ENCODE measurements at regions not wholly inside any gene's neighbourhood (a gene's known extent, or its start where the extent isn't known, plus 50 kb on each side); places are given as distances from the start of the nearest gene placed in this dataset.

GRCh38 chr18:68441241-68441640 is 273.7 kb downstream of the TMX3 start:
- no peak overlapping the region for H3K4me3 ChIP-seq (ENCODE audit: low read length)
- no peaks in the 10 kb centered on the region for H3K27me3 ChIP-seq (ENCODE audit: insufficient read depth, low read length, poor library complexity, severe bottlenecking)
- no peak overlapping the region for H3K27ac ChIP-seq (ENCODE audit: low read depth, low read length)
- H3K9me3 ChIP-seq (ENCODE audit: low read length) = no peaks in the 10 kb centered on the region
- Mint-ChIP-seq H3K9me3 (peaks cover 0 to 7% (median 4%) of the 10 kb centered on the region in 5 donors), H3K36me3 (no peaks in the 10 kb centered on the region), H3K4me1 (peaks cover 0 to 5% (median 0%) of the 10 kb centered on the region in 3 donors), H3K4me3 (no peak overlapping the region), H3K27ac (no peak overlapping the region), H3K27me3 (no peaks in the 10 kb centered on the region)
- ChIA-PET CTCF (no interaction called here), POLR2A (no interaction called here)
- no peaks in the 10 kb centered on the region for H3K36me3 ChIP-seq (ENCODE audit: insufficient read depth, low read length)
- H3K4me1 ChIP-seq (ENCODE audit: insufficient read depth, low read length) = no peaks in the 10 kb centered on the region
- DNase-seq = no peak

- Mint-ChIP-seq H3K36me3 (no peaks in the 10 kb centered on the region), H3K4me3 (no peak overlapping the region), H3K27ac (no peak overlapping the region), H3K27me3 (no peaks in the 10 kb centered on the region), H3K9me3 (peaks cover 0 to 8% (median 4%) of the 10 kb centered on the region in 5 donors), H3K4me1 (peaks cover 0 to 6% (median 0%) of the 10 kb centered on the region in 3 donors)
- Histone ChIP-seq H3K27ac (ENCODE audit: low read depth, low read length) (no peak overlapping the region), H3K4me1 (ENCODE audit: insufficient read depth, low read length) (no peaks in the 10 kb centered on the region), H3K4me3 (ENCODE audit: low read length) (no peak overlapping the region), H3K36me3 (ENCODE audit: insufficient read depth, low read length) (no peaks in the 10 kb centered on the region), H3K27me3 (ENCODE audit: insufficient read depth, low read length, poor library complexity, severe bottlenecking) (no peaks in the 10 kb centered on the region), H3K9me3 (ENCODE audit: low read length) (no peaks in the 10 kb centered on the region)
- CTCF ChIA-PET = no interaction called here
- POLR2A ChIA-PET = no interaction called here
- DNase-seq = no peak
These were observed 274.5 kb downstream of the TMX3 start for GRCh38 chr18:68440433-68440832.

- peaks cover 0 to 6% (median 0%) of the 10 kb centered on the region in 3 donors for H3K4me1 Mint-ChIP-seq
- no peaks in the 10 kb centered on the region for H3K36me3 Mint-ChIP-seq
- Histone ChIP-seq H3K4me1 (ENCODE audit: insufficient read depth, low read length) (no peaks in the 10 kb centered on the region), H3K36me3 (ENCODE audit: insufficient read depth, low read length) (no peaks in the 10 kb centered on the region), H3K27me3 (ENCODE audit: insufficient read depth, low read length, poor library complexity, severe bottlenecking) (no peaks in the 10 kb centered on the region), H3K4me3 (ENCODE audit: low read length) (no peak overlapping the region), H3K27ac (ENCODE audit: low read depth, low read length) (no peak overlapping the region), H3K9me3 (ENCODE audit: low read length) (no peaks in the 10 kb centered on the region)
- H3K4me3 Mint-ChIP-seq = no peak overlapping the region
- no peaks in the 10 kb centered on the region for H3K27me3 Mint-ChIP-seq
- peaks cover 0 to 8% (median 4%) of the 10 kb centered on the region in 5 donors for H3K9me3 Mint-ChIP-seq
- no peak for DNase-seq
- POLR2A ChIA-PET = no interaction called here
- no peak overlapping the region for H3K27ac Mint-ChIP-seq
- CTCF ChIA-PET = no interaction called here
These were observed 275.3 kb downstream of the TMX3 start for GRCh38 chr18:68439642-68440041.

- Histone ChIP-seq H3K9me3 (ENCODE audit: low read length) (no peaks in the 10 kb centered on the region), H3K4me3 (ENCODE audit: low read length) (no peak overlapping the region), H3K27me3 (ENCODE audit: insufficient read depth, low read length, poor library complexity, severe bottlenecking) (no peaks in the 10 kb centered on the region), H3K4me1 (ENCODE audit: insufficient read depth, low read length) (no peaks in the 10 kb centered on the region), H3K36me3 (ENCODE audit: insufficient read depth, low read length) (no peaks in the 10 kb centered on the region), H3K27ac (ENCODE audit: low read depth, low read length) (no peak overlapping the region)
- CTCF ChIA-PET = no interaction called here
- Mint-ChIP-seq H3K9me3 (peaks cover 0 to 10% (median 4%) of the 10 kb centered on the region in 5 donors), H3K4me1 (peaks cover 0 to 6% (median 0%) of the 10 kb centered on the region in 3 donors), H3K27ac (no peak overlapping the region), H3K4me3 (no peak overlapping the region), H3K27me3 (no peaks in the 10 kb centered on the region), H3K36me3 (no peaks in the 10 kb centered on the region)
- no peak for DNase-seq
- POLR2A ChIA-PET = no interaction called here
These were observed 275.9 kb downstream of the TMX3 start for GRCh38 chr18:68438983-68439382.

- no peaks in the 10 kb centered on the region for H3K36me3 ChIP-seq (ENCODE audit: insufficient read depth, low read length)
- no peak overlapping the region for H3K27ac ChIP-seq (ENCODE audit: low read depth, low read length)
- H3K9me3 ChIP-seq (ENCODE audit: low read length) = no peaks in the 10 kb centered on the region
- H3K27ac Mint-ChIP-seq = no peak overlapping the region
- H3K4me1 ChIP-seq (ENCODE audit: insufficient read depth, low read length) = no peaks in the 10 kb centered on the region
- DNase-seq = no peak
- H3K27me3 ChIP-seq (ENCODE audit: insufficient read depth, low read length, poor library complexity, severe bottlenecking) = no peaks in the 10 kb centered on the region
- CTCF ChIA-PET = no interaction called here
- H3K4me3 Mint-ChIP-seq = no peak overlapping the region
- H3K9me3 Mint-ChIP-seq = peaks cover 0 to 10% (median 4%) of the 10 kb centered on the region in 5 donors
- H3K36me3 Mint-ChIP-seq = no peaks in the 10 kb centered on the region
- no peak overlapping the region for H3K4me3 ChIP-seq (ENCODE audit: low read length)
- no peaks in the 10 kb centered on the region for H3K27me3 Mint-ChIP-seq
- POLR2A ChIA-PET = no interaction called here
- H3K4me1 Mint-ChIP-seq = peaks cover 0 to 6% (median 0%) of the 10 kb centered on the region in 3 donors
These were observed 276.4 kb downstream of the TMX3 start for GRCh38 chr18:68438536-68438935.

GRCh38 chr18:68436485-68436884 is 278.4 kb downstream of the TMX3 start:
- no peak overlapping the region for H3K4me3 ChIP-seq (ENCODE audit: low read length)
- no peak overlapping the region for H3K27ac Mint-ChIP-seq
- no peaks in the 10 kb centered on the region for H3K36me3 ChIP-seq (ENCODE audit: insufficient read depth, low read length)
- H3K27me3 Mint-ChIP-seq = no peaks in the 10 kb centered on the region
- CTCF ChIA-PET = no interaction called here
- H3K4me1 ChIP-seq (ENCODE audit: insufficient read depth, low read length) = no peaks in the 10 kb centered on the region
- no peaks in the 10 kb centered on the region for H3K9me3 ChIP-seq (ENCODE audit: low read length)
- H3K4me1 Mint-ChIP-seq = peaks cover 0 to 6% (median 0%) of the 10 kb centered on the region in 3 donors
- H3K27me3 ChIP-seq (ENCODE audit: insufficient read depth, low read length, poor library complexity, severe bottlenecking) = no peaks in the 10 kb centered on the region
- no peak overlapping the region for H3K4me3 Mint-ChIP-seq
- POLR2A ChIA-PET = no interaction called here
- DNase-seq = no peak
- peaks cover 0 to 10% (median 3%) of the 10 kb centered on the region in 5 donors for H3K9me3 Mint-ChIP-seq
- H3K27ac ChIP-seq (ENCODE audit: low read depth, low read length) = no peak overlapping the region
- H3K36me3 Mint-ChIP-seq = no peaks in the 10 kb centered on the region

GRCh38 chr18:68435581-68435980 is 279.3 kb downstream of the TMX3 start:
- no peaks in the 10 kb centered on the region for H3K27me3 ChIP-seq (ENCODE audit: insufficient read depth, low read length, poor library complexity, severe bottlenecking)
- Mint-ChIP-seq H3K4me1 (peaks cover 0 to 6% (median 0%) of the 10 kb centered on the region in 3 donors), H3K4me3 (no peak overlapping the region), H3K9me3 (peaks cover 0 to 10% (median 0%) of the 10 kb centered on the region in 5 donors), H3K36me3 (no peaks in the 10 kb centered on the region), H3K27me3 (no peaks in the 10 kb centered on the region), H3K27ac (no peak overlapping the region)
- H3K4me3 ChIP-seq (ENCODE audit: low read length) = no peak overlapping the region
- H3K4me1 ChIP-seq (ENCODE audit: insufficient read depth, low read length) = no peaks in the 10 kb centered on the region
- H3K27ac ChIP-seq (ENCODE audit: low read depth, low read length) = no peak overlapping the region
- ChIA-PET POLR2A (no interaction called here), CTCF (no interaction called here)
- H3K36me3 ChIP-seq (ENCODE audit: insufficient read depth, low read length) = no peaks in the 10 kb centered on the region
- no peak for DNase-seq
- no peaks in the 10 kb centered on the region for H3K9me3 ChIP-seq (ENCODE audit: low read length)

GRCh38 chr18:68431922-68432198 is 283.0 kb downstream of the TMX3 start:
- Histone ChIP-seq H3K4me3 (ENCODE audit: low read length) (no peak overlapping the region), H3K27ac (ENCODE audit: low read depth, low read length) (no peak overlapping the region), H3K27me3 (ENCODE audit: insufficient read depth, low read length, poor library complexity, severe bottlenecking) (no peaks in the 10 kb centered on the region), H3K4me1 (ENCODE audit: insufficient read depth, low read length) (no peaks in the 10 kb centered on the region), H3K9me3 (ENCODE audit: low read length) (no peaks in the 10 kb centered on the region), H3K36me3 (ENCODE audit: insufficient read depth, low read length) (no peaks in the 10 kb centered on the region)
- Mint-ChIP-seq H3K27ac (no peak overlapping the region), H3K36me3 (no peaks in the 10 kb centered on the region), H3K4me3 (no peak overlapping the region), H3K9me3 (peaks cover 0 to 8% (median 0%) of the 10 kb centered on the region in 5 donors), H3K4me1 (peaks cover 0 to 6% (median 0%) of the 10 kb centered on the region in 3 donors), H3K27me3 (no peaks in the 10 kb centered on the region)
- CTCF ChIA-PET = no interaction called here
- no peak for DNase-seq
- POLR2A ChIA-PET = no interaction called here

Measured in CD8-positive, alpha-beta memory T cell (primary cell).